DOHH2 (cell line): ENCODE measurements at regions not wholly inside any gene's neighbourhood (a gene's known extent, or its start where the extent isn't known, plus 50 kb on each side); places are given as distances from the start of the nearest gene placed in this dataset.

Source experiments
- CTCF ChIP-seq: fragments of 200-600 bp; sonication (generic); IDR thresholded peaks from one replicate; pipeline ENCODE4 v1.5.1; 2014; ENCODE audit warnings: antibody characterized with exemption, mild to moderate bottlenecking, low read depth, low read length; ENCODE audit not compliant: poor library complexity, severe bottlenecking
- EZH2phosphoT487 ChIP-seq: fragments of 200-600 bp; sonication (generic); IDR thresholded peaks from 2 replicates; pipeline ENCODE4 v1.6.1; 2017; ENCODE audit warnings: borderline replicate concordance, mild to moderate bottlenecking, antibody characterized with exemption, low read length, moderate library complexity, mixed read lengths

DNA sequence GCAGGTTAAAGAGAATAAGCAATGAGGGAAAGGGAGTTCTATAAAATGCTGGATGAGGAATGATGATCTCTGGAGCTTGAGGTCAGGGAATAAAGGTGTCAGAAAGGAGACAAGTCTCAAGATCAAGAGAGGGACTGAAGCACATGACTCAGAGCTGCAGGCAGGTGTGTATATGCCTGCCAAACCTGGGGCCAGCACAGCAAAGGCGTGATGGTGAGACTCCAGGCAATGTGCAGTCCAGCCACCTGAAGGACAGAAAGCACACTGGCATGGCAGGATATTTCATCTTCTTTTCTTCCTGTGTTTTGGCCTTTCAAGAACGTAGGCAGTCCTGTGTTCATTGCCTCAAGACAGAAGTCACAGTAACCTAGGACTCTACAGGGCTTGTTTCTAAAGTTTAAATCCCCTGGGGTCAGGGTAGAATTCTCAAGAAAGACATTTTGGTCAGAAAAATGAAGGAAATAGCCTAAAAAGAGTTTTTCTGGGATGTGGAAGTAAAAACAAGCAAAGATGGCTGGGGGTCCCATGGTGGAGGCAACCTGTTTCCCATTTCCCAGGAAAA lies 55.5 kb upstream of the TOPAZ1 start:
- TF ChIP-seq CTCF (no peak), EZH2phosphoT487 (no peak)
